Ovary (tissue), 3 donors: ENCODE measurements at regions not wholly inside any gene's neighbourhood (a gene's known extent, or its start where the extent isn't known, plus 50 kb on each side); places are given as distances from the start of the nearest gene placed in this dataset.

Experiments used
- CTCF ChIP-seq, 3 donors: fragments of 450-650 bp in 2 of 3; fragments of 200-600 bp in 1 of 3; IDR thresholded peaks; one replicate each; pipeline versions ENCODE4 v1.5.1 to v1.8.0; 2016 to 2022; ENCODE audit warnings: antibody characterized with exemption in 3 of 3, mild to moderate bottlenecking in 1 of 3
- EP300 ChIP-seq: sonication (generic); formaldehyde crosslinking; IDR thresholded peaks from one replicate; pipeline ENCODE4 v1.6.1; 2017; ENCODE audit warnings: antibody characterized with exemption
- donor health status: DM: no; HTN: no; CAD: no.

- TF ChIP-seq CTCF (IDR thresholded peaks at IDR 0.05): no peak
- TF ChIP-seq EP300: no peak
These were observed 309.3 kb upstream of the FGF13 start for GRCh38 chrX:139020801-139021200.
